GM12892 (cell line): ENCODE measurements at regions not wholly inside any gene's neighbourhood (a gene's known extent, or its start where the extent isn't known, plus 50 kb on each side); places are given as distances from the start of the nearest gene placed in this dataset.

Experiments
- POLR2A ChIP-seq: IDR thresholded peaks from 2 replicates; pipeline ENCODE4 v1.6.1; 2011; ENCODE audit warnings: low read depth, low read length, control low read depth
- POLR2AphosphoS5 ChIP-seq: IDR thresholded peaks from 2 replicates; pipeline ENCODE4 v1.6.1; 2011; ENCODE audit warnings: low read depth, low read length, control low read depth
- TAF1 ChIP-seq: IDR thresholded peaks from 2 replicates; pipeline ENCODE4 v1.6.1; 2011; ENCODE audit warnings: low read depth, mild to moderate bottlenecking, control low read depth, low read length, borderline replicate concordance

DNA sequence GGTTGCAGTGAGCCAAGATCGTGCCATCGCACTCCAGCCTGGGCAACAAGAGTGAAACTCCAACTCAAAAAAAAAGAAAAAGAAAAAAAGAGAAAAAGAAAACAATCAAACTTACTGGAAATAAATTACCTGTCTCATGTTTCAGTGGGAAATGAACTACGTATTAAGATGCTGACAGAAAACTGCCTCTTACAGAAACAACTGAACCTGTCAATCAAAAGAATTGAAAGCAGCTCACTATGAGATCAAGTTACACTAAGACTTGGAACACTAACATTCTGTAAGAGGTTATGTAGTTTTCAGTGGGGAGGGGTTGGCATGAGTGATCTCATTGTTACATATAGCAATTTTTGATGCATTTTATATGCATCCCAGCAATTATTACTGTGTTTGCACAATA is 64.4 kb upstream of the SPATA31E1 start:
- TF ChIP-seq POLR2A (no peak), TAF1 (no peak), POLR2AphosphoS5 (no peak)
